SK-N-SH (cell line): ENCODE measurements at regions not wholly inside any gene's neighbourhood (a gene's known extent, or its start where the extent isn't known, plus 50 kb on each side); places are given as distances from the start of the nearest gene placed in this dataset.

Source experiments
- CTCF ChIA-PET: fragments of 300-600, 350-600 bp; formaldehyde crosslinking; extraction: SDS; loops from one replicate; lab custom pipeline; 2021; lab: Yijun Ruan, JAX
- POLR2A ChIA-PET: fragments of 350-600 bp; sonication (Branson Sonifier 250); formaldehyde crosslinking; extraction: SDS; loops from one replicate; lab custom pipeline; 2020; ENCODE audit warnings: antibody characterized with exemption, inconsistent platforms; lab: Yijun Ruan, JAX
- DNase-seq: peaks from one replicate; pipeline ENCODE4 v3.0.0; 2012
- H2AFZ ChIP-seq: fragments of 200-600 bp; sonication (generic); 2 replicates; pipeline ENCODE4 v1.8.1; 2016; ENCODE audit warnings: antibody characterized with exemption, mild to moderate bottlenecking, low read depth
- H3F3A ChIP-seq: fragments of 200-600 bp; sonication (generic); replicated peaks from 2 replicates; pipeline ENCODE3; 2016; ENCODE audit warnings: antibody characterized with exemption, mild to moderate bottlenecking; ENCODE audit not compliant: insufficient read depth
- H3K27ac ChIP-seq, 2 experiments: fragments of 200-500 bp in 1 of 2; fragments of 200-600 bp in 1 of 2; sonication (Bioruptor generic) in 1 of 2; sonication (generic), shearing (Covaris generic) in 1 of 2; 2 replicates each; pipeline versions ENCODE4 v1.5.1 to v1.6.1; 2014 to 2016; ENCODE audit warnings: low read depth in 2 of 2, inconsistent platforms in 1 of 2, low read length in 1 of 2, mild to moderate bottlenecking in 1 of 2, mixed read lengths in 1 of 2
- H3K27me3 ChIP-seq: fragments of 200-600 bp; sonication (generic), shearing (Covaris generic); 2 replicates; pipeline ENCODE4 v1.6.1; 2016; ENCODE audit warnings: mixed run types; ENCODE audit not compliant: insufficient read depth
- H3K36me3 ChIP-seq, 2 experiments: fragments of 200-500 bp in 1 of 2; fragments of 200-600 bp in 1 of 2; sonication (Bioruptor generic) in 1 of 2; sonication (generic) in 1 of 2; replicated peaks in 1 of 2; 2 replicates each; pipeline versions ENCODE3 to v1.5.1; 2014 to 2016; ENCODE audit warnings: low read length in 1 of 2, mild to moderate bottlenecking in 1 of 2; ENCODE audit not compliant: insufficient read depth in 2 of 2, control insufficient read depth in 1 of 2
- H3K4me1 ChIP-seq, 2 experiments: fragments of 200-500 bp in 1 of 2; fragments of 200-600 bp in 1 of 2; sonication (Bioruptor generic) in 1 of 2; sonication (generic), shearing (Covaris generic) in 1 of 2; 2 replicates each; pipeline versions ENCODE4 v1.5.1 to v1.6.1; 2014 to 2016; ENCODE audit warnings: low read depth in 1 of 2, low read length in 1 of 2, mixed run types in 1 of 2; ENCODE audit not compliant: insufficient read depth in 2 of 2, control insufficient read depth in 1 of 2
- H3K4me2 ChIP-seq: fragments of 200-600 bp; sonication (generic), shearing (Covaris generic); 2 replicates; pipeline ENCODE4 v1.6.1; 2017; ENCODE audit warnings: mixed run types
- H3K4me3 ChIP-seq, 2 experiments: fragments of 200-500 bp in 1 of 2; fragments of 200-600 bp in 1 of 2; sonication (Bioruptor generic) in 1 of 2; sonication (generic), shearing (Covaris generic) in 1 of 2; 2 replicates each; pipeline versions ENCODE4 v1.5.1 to v1.8.1; 2014 to 2016; ENCODE audit warnings: low read depth in 2 of 2, inconsistent platforms in 1 of 2, low read length in 1 of 2, mild to moderate bottlenecking in 1 of 2, mixed read lengths in 1 of 2, moderate library complexity in 1 of 2
- H3K79me2 ChIP-seq: fragments of 200-600 bp; sonication (generic); 2 replicates; pipeline ENCODE4 v1.8.1; 2017; ENCODE audit warnings: mild to moderate bottlenecking; ENCODE audit not compliant: insufficient read depth
- H3K9ac ChIP-seq: fragments of 200-600 bp; sonication (generic); 2 replicates; pipeline ENCODE4 v1.6.1; 2017; ENCODE audit warnings: mixed run types
- H3K9me2 ChIP-seq: fragments of 200-600 bp; sonication (generic); 2 replicates; pipeline ENCODE4 v1.6.1; 2017; ENCODE audit warnings: mixed run types
- H3K9me3 ChIP-seq: fragments of 200-600 bp; sonication (generic); 2 replicates; pipeline ENCODE4 v1.6.1; 2017; ENCODE audit warnings: mixed run types, mild to moderate bottlenecking, moderate library complexity
- H4K20me1 ChIP-seq: fragments of 200-600 bp; sonication (generic); 2 replicates; pipeline ENCODE4 v1.6.1; 2017; ENCODE audit warnings: mild to moderate bottlenecking, mixed run types; ENCODE audit not compliant: insufficient read depth
- CHD2 ChIP-seq: fragments of 150-350 bp; IDR thresholded peaks from 2 replicates; pipeline ENCODE4 v1.6.1; 2018; ENCODE audit warnings: low read length; ENCODE audit not compliant: partially characterized antibody
- ELF1 ChIP-seq: IDR thresholded peaks from 2 replicates; pipeline ENCODE4 v1.4.0; 2012
- EZH2phosphoT487 ChIP-seq: fragments of 200-600 bp; sonication (generic); IDR thresholded peaks from 2 replicates; pipeline ENCODE4 v1.6.1; 2017; ENCODE audit warnings: low read depth, mixed run types, mild to moderate bottlenecking, antibody characterized with exemption, moderate library complexity, borderline replicate concordance
- GATA2 ChIP-seq: sonication (generic); formaldehyde crosslinking; IDR thresholded peaks from 2 replicates; pipeline ENCODE4 v1.5.0; 2020; ENCODE audit warnings: mild to moderate bottlenecking, missing genetic modification reagents
- MXI1 ChIP-seq: IDR thresholded peaks from 2 replicates; pipeline ENCODE4 v1.6.1; 2012; ENCODE audit warnings: mild to moderate bottlenecking, low read depth, low read length, improper control_type of control experiment
- NFIC ChIP-seq: IDR thresholded peaks from 2 replicates; pipeline ENCODE4 v1.4.0; 2012; ENCODE audit warnings: borderline replicate concordance
- POLR2AphosphoS5 ChIP-seq: IDR thresholded peaks from 2 replicates; pipeline ENCODE4 v1.6.1; 2012; ENCODE audit warnings: low read depth, low read length
- RAD21 ChIP-seq: IDR thresholded peaks from 2 replicates; pipeline ENCODE4 v1.6.1; 2012; ENCODE audit warnings: mild to moderate bottlenecking, low read length
- RCOR1 ChIP-seq: fragments of 150-350 bp; IDR thresholded peaks from 2 replicates; pipeline ENCODE4 v1.6.1; 2017; ENCODE audit warnings: antibody characterized with exemption, low read length
- RXRA ChIP-seq: IDR thresholded peaks from 2 replicates; pipeline ENCODE4 v1.4.0; 2012; ENCODE audit warnings: low read depth, mild to moderate bottlenecking, borderline replicate concordance
- TAF1 ChIP-seq: IDR thresholded peaks from 2 replicates; pipeline ENCODE4 v1.6.1; 2012; ENCODE audit warnings: low read depth, mild to moderate bottlenecking, low read length, moderate library complexity, borderline replicate concordance
- YY1 ChIP-seq: IDR thresholded peaks from 2 replicates; pipeline ENCODE4 v1.4.0; 2012; ENCODE audit warnings: low read depth, mild to moderate bottlenecking
- WGBS: methylation state at CpG from one replicate; pipeline ENCODE4 v1.1.6; 2017; ENCODE audit warnings: low lambda C conversion rate; 5-methylcytosine and 5-hydroxymethylcytosine counted together
- TF ChIP-seq, protein P1 (sequence below): fragments of 150-350 bp; IDR thresholded peaks from 2 replicates; pipeline ENCODE4 v1.6.1; 2017; ENCODE audit warnings: antibody characterized with exemption, low read length, low read depth, borderline replicate concordance
- TF ChIP-seq, protein P2 (sequence below): fragments of 200-600 bp; sonication (generic); IDR thresholded peaks from 2 replicates; pipeline ENCODE4 v1.6.1; 2017; ENCODE audit warnings: antibody characterized with exemption, mild to moderate bottlenecking, moderate library complexity
- TF ChIP-seq, protein P3 (sequence below): fragments of 150-350 bp; IDR thresholded peaks from 2 replicates; pipeline ENCODE4 v1.6.1; 2016; ENCODE audit warnings: mild to moderate bottlenecking, low read depth, low read length
- TF ChIP-seq, protein P4 (sequence below): IDR thresholded peaks from 2 replicates; pipeline ENCODE4 v1.4.0; 2012; ENCODE audit warnings: low read depth
- TF ChIP-seq, protein P5 (sequence below): IDR thresholded peaks from 2 replicates; pipeline ENCODE4 v1.6.1; 2012; ENCODE audit warnings: mild to moderate bottlenecking, low read depth, low read length, moderate library complexity

DNA sequence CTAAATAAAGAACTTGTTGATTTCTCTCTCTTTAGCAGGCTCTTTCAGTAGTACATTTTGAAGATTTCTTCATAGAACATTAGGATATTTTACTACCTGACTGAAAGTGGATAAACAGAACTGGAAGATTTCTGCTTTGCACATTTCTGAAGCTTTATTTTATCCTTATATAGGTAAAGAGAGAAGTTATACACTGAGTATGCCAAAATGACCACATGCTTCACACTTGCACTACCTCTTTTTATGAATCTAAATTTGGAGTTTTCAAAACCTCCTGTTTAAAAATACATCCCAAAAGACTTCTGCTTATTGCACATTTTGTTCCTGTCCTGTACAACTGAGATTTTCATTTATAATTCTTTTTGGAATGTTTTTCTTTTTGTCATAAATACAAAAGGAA, 197.4 kb upstream of the PRPS1L1 start:
- no peak overlapping the region for H3K9ac ChIP-seq
- no peak overlapping the region for H3K4me3 ChIP-seq
- no peaks in the 10 kb centered on the region for H3K79me2 ChIP-seq
- POLR2A ChIA-PET, result no interaction called here
- H3K36me3 ChIP-seq, result no peaks in the 10 kb centered on the region
- no peaks in the 10 kb centered on the region; a peak in 1 of 4 replicates for H3K4me1 ChIP-seq
- CTCF ChIA-PET, result interaction anchor here (0.7 to 2.8 kb wide), 4 partner anchors 10 to 219 kb away, joined by 3 to 14 read pairs (median 4); no protein-coding TSS in a partner anchor
- no peaks in the 10 kb centered on the region; the same call in 1 of the 2 replicates for H3K27me3 ChIP-seq
- no peak overlapping the region for H3K27ac ChIP-seq
- no peaks in the 10 kb centered on the region for H3K9me3 ChIP-seq
- H3K9me2 ChIP-seq, result no peaks in the 10 kb centered on the region
- H3F3A ChIP-seq, result no peaks in the 10 kb centered on the region
- no peak for DNase-seq
- H2AFZ ChIP-seq, result no peak overlapping the region
- no peaks in the 10 kb centered on the region for H4K20me1 ChIP-seq
- TF ChIP-seq, protein P1, sequence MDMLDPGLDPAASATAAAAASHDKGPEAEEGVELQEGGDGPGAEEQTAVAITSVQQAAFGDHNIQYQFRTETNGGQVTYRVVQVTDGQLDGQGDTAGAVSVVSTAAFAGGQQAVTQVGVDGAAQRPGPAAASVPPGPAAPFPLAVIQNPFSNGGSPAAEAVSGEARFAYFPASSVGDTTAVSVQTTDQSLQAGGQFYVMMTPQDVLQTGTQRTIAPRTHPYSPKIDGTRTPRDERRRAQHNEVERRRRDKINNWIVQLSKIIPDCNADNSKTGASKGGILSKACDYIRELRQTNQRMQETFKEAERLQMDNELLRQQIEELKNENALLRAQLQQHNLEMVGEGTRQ, result no peak
- no peak for TF ChIP-seq RAD21
- TF ChIP-seq ELF1, result no peak
- TF ChIP-seq, protein P2, sequence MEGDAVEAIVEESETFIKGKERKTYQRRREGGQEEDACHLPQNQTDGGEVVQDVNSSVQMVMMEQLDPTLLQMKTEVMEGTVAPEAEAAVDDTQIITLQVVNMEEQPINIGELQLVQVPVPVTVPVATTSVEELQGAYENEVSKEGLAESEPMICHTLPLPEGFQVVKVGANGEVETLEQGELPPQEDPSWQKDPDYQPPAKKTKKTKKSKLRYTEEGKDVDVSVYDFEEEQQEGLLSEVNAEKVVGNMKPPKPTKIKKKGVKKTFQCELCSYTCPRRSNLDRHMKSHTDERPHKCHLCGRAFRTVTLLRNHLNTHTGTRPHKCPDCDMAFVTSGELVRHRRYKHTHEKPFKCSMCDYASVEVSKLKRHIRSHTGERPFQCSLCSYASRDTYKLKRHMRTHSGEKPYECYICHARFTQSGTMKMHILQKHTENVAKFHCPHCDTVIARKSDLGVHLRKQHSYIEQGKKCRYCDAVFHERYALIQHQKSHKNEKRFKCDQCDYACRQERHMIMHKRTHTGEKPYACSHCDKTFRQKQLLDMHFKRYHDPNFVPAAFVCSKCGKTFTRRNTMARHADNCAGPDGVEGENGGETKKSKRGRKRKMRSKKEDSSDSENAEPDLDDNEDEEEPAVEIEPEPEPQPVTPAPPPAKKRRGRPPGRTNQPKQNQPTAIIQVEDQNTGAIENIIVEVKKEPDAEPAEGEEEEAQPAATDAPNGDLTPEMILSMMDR, result no peak
- TF ChIP-seq, protein P3, sequence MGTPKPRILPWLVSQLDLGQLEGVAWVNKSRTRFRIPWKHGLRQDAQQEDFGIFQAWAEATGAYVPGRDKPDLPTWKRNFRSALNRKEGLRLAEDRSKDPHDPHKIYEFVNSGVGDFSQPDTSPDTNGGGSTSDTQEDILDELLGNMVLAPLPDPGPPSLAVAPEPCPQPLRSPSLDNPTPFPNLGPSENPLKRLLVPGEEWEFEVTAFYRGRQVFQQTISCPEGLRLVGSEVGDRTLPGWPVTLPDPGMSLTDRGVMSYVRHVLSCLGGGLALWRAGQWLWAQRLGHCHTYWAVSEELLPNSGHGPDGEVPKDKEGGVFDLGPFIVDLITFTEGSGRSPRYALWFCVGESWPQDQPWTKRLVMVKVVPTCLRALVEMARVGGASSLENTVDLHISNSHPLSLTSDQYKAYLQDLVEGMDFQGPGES, result no peak
- TF ChIP-seq, protein P4, sequence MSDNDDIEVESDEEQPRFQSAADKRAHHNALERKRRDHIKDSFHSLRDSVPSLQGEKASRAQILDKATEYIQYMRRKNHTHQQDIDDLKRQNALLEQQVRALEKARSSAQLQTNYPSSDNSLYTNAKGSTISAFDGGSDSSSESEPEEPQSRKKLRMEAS, result no peak
- TF ChIP-seq GATA2 (CRISPR knock-in tag), result no peak
- TF ChIP-seq POLR2AphosphoS5, result no peak
- TF ChIP-seq CHD2, result no peak
- no peak for TF ChIP-seq RXRA
- no peak for TF ChIP-seq RCOR1
- H3K4me2 ChIP-seq, result no peak overlapping the region

DNA sequence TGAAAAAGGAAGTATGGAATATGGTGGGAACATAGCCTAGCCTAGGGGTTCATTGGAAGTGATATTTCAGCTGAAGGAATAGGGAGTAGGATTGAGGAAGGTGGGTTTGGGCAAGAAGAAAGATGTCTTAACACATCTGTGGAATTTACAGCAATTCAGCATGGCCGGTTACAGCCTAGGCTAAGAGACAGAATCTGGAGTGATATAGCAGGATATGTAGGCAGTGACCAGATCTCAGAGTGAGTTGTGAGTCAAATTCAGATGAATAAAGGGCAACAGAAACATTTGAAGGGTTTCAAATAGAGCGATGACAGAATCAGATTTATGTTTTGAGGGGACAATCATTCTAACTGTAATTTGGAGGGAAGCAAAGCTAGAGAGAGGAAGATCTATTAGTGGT, 199.0 kb upstream of the PRPS1L1 start:
- Histone ChIP-seq H3K4me2 (no peak overlapping the region), H3K36me3 (no peaks in the 10 kb centered on the region), H3K27ac (no peak overlapping the region), H4K20me1 (no peaks in the 10 kb centered on the region), H3K4me3 (no peak overlapping the region), H3K9me3 (no peaks in the 10 kb centered on the region), H2AFZ (no peak overlapping the region), H3K79me2 (no peaks in the 10 kb centered on the region), H3F3A (no peaks in the 10 kb centered on the region), H3K9ac (no peak overlapping the region), H3K4me1 (no peaks in the 10 kb centered on the region; a peak in 1 of 4 replicates), H3K27me3 (0 out of 2 replicates have a peak, but pooled peaks cover 6% of the 10 kb centered on the region), H3K9me2 (no peaks in the 10 kb centered on the region)
- DNase-seq, result no peak
- TF ChIP-seq POLR2AphosphoS5 (no peak), NFIC (no peak), EZH2phosphoT487 (no peak), RXRA (no peak), TAF1 (no peak), MXI1 (no peak), YY1 (no peak), RAD21 (no peak)
- TF ChIP-seq, protein P3, result no peak
- TF ChIP-seq, protein P1, result no peak
- TF ChIP-seq, protein P5, sequence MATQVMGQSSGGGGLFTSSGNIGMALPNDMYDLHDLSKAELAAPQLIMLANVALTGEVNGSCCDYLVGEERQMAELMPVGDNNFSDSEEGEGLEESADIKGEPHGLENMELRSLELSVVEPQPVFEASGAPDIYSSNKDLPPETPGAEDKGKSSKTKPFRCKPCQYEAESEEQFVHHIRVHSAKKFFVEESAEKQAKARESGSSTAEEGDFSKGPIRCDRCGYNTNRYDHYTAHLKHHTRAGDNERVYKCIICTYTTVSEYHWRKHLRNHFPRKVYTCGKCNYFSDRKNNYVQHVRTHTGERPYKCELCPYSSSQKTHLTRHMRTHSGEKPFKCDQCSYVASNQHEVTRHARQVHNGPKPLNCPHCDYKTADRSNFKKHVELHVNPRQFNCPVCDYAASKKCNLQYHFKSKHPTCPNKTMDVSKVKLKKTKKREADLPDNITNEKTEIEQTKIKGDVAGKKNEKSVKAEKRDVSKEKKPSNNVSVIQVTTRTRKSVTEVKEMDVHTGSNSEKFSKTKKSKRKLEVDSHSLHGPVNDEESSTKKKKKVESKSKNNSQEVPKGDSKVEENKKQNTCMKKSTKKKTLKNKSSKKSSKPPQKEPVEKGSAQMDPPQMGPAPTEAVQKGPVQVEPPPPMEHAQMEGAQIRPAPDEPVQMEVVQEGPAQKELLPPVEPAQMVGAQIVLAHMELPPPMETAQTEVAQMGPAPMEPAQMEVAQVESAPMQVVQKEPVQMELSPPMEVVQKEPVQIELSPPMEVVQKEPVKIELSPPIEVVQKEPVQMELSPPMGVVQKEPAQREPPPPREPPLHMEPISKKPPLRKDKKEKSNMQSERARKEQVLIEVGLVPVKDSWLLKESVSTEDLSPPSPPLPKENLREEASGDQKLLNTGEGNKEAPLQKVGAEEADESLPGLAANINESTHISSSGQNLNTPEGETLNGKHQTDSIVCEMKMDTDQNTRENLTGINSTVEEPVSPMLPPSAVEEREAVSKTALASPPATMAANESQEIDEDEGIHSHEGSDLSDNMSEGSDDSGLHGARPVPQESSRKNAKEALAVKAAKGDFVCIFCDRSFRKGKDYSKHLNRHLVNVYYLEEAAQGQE, result no peak
- 28% methylated on average over 2 of the region's 2 CpGs for WGBS
- ChIA-PET CTCF (interaction anchor here (1.1 to 2.8 kb wide), 5 partner anchors 10 to 95 kb away, joined by 3 to 14 read pairs (median 5); no protein-coding TSS in a partner anchor), POLR2A (no interaction called here)
